ENCODE measurements at regions not wholly inside any gene's neighbourhood (a gene's known extent, or its start where the extent isn't known, plus 50 kb on each side); places are given as distances from the start of the nearest gene placed in this dataset.
"Not testable (repeated sequence)": the region's sequence is repeated elsewhere in the genome, so short reads cannot be mapped to it uniquely, and the experiment has no call there.

- DNase-seq = not testable (repeated sequence)
Observed at GRCh38 chr4:52157071-52157470, 106.0 kb downstream of the SPATA18 start.

- no peak for DNase-seq
Observed at GRCh38 chr4:52157641-52158316, 106.7 kb downstream of the SPATA18 start.

- no peak for DNase-seq
Observed at GRCh38 chr4:52160859-52161258, 109.8 kb downstream of the SPATA18 start.

GRCh38 chr4:52164116-52164515 is 113.0 kb downstream of the SPATA18 start:
- DNase-seq = no peak

- DNase-seq = no peak
Observed at GRCh38 chr4:52172166-52172565, 121.1 kb downstream of the SPATA18 start.

GRCh38 chr4:52173470-52174045 is 122.5 kb downstream of the SPATA18 start:
- DNase-seq = no peak

- DNase-seq = no peak
Observed at GRCh38 chr4:52187603-52188002, 136.5 kb downstream of the SPATA18 start.

GRCh38 chr4:52192001-52192400 is 140.9 kb downstream of the SPATA18 start:
- DNase-seq = no peak

GRCh38 chr4:52192721-52193135 is 141.6 kb downstream of the SPATA18 start:
- no peak for DNase-seq

- no peak for DNase-seq
Observed at GRCh38 chr4:52195869-52196268, 144.8 kb downstream of the SPATA18 start.

- no peak for DNase-seq
Observed at GRCh38 chr4:52196606-52197130, 145.6 kb downstream of the SPATA18 start.

- no peak for DNase-seq
Observed at GRCh38 chr4:52197306-52197705, 146.2 kb downstream of the SPATA18 start.

GRCh38 chr4:52198294-52198693 is 147.2 kb downstream of the SPATA18 start:
- DNase-seq = no peak

GRCh38 chr4:52199574-52200338 is 148.7 kb downstream of the SPATA18 start:
- no peak for DNase-seq

- no peak for DNase-seq
Observed at GRCh38 chr4:52200339-52200725, 149.2 kb downstream of the SPATA18 start.

- no peak for DNase-seq
Observed at GRCh38 chr4:52201715-52202114, 150.6 kb downstream of the SPATA18 start.

GRCh38 chr4:52202251-52202779 is 151.2 kb downstream of the SPATA18 start:
- no peak for DNase-seq

GRCh38 chr4:52202931-52203330 is 151.8 kb downstream of the SPATA18 start:
- DNase-seq = no peak

- DNase-seq = no peak
Observed at GRCh38 chr4:52203351-52203750, 152.2 kb downstream of the SPATA18 start.

GRCh38 chr4:52204921-52205320 is 153.8 kb downstream of the SPATA18 start:
- no peak for DNase-seq

- DNase-seq = not testable (repeated sequence)
Observed at GRCh38 chr4:52207146-52207545, 156.0 kb downstream of the SPATA18 start.

- no peak for DNase-seq
Observed at GRCh38 chr4:52212702-52213101, 161.6 kb downstream of the SPATA18 start.

- DNase-seq = no peak
Observed at GRCh38 chr4:52231526-52231925, 180.4 kb downstream of the SPATA18 start.

Measured in NCI-H1436 (cell line).